Gastroesophageal sphincter (tissue), 3 donors: ENCODE measurements at regions not wholly inside any gene's neighbourhood (a gene's known extent, or its start where the extent isn't known, plus 50 kb on each side); places are given as distances from the start of the nearest gene placed in this dataset.

ENCODE experiments used
- CTCF ChIP-seq, 4 experiments: fragments of 200-600 bp in 2 of 4; fragments of 450-650 bp in 2 of 4; sonication (generic) in 1 of 4; IDR thresholded peaks; one replicate each; pipeline ENCODE4 v1.5.1; 2017 to 2019; ENCODE audit warnings: antibody characterized with exemption in 4 of 4, mild to moderate bottlenecking in 2 of 4, moderate library complexity in 2 of 4
- EP300 ChIP-seq: sonication (generic); formaldehyde crosslinking; IDR thresholded peaks from one replicate; pipeline ENCODE4 v1.6.1; 2017; ENCODE audit warnings: antibody characterized with exemption, mild to moderate bottlenecking
- POLR2A ChIP-seq, 2 donors: fragments of 450-650 bp; IDR thresholded peaks; one replicate each; pipeline ENCODE4 v1.6.1; 2017; ENCODE audit warnings: antibody characterized with exemption in 2 of 2, mild to moderate bottlenecking in 2 of 2, moderate library complexity in 1 of 2

- no peak for TF ChIP-seq CTCF (IDR thresholded peaks at IDR 0.05)
- TF ChIP-seq EP300: no peak
- no peak for TF ChIP-seq POLR2A (IDR thresholded peaks at IDR 0.05)
These were observed 150.1 kb upstream of the CDH11 start for GRCh38 chr16:65271996-65272395.
